VCaP (cell line): ENCODE measurements at regions not wholly inside any gene's neighbourhood (a gene's known extent, or its start where the extent isn't known, plus 50 kb on each side); places are given as distances from the start of the nearest gene placed in this dataset.

ENCODE experiments used
- H3K27ac ChIP-seq: fragments of 450-650 bp; 2 replicates; pipeline ENCODE4 v1.5.1; 2017
- TF ChIP-seq, protein P1 (sequence below): fragments of 450-650 bp; conservative IDR thresholded peaks from 2 replicates; pipeline ENCODE4 v1.5.1; 2017; ENCODE audit warnings: mild to moderate bottlenecking, moderate library complexity

DNA sequence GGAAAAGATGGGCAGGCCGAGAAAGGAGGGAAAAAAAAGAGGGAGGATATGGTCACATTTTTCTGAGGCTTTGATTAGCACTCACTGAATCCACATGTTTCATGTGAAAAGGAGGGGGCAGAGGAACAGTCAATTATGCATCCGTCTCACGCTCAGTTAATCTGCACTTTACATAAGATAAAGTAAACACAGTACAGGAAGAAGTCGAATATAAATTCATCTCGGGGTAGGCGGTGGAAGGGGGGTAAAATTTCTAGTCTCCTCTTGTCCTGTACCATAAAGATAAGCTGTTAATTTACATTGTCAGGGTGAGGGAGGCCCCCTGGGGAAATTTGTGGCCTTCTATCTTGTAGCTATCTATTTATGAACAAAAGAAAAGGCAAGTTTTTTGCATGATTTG, 73.1 kb upstream of the CES5A start:
- TF ChIP-seq, protein P1, sequence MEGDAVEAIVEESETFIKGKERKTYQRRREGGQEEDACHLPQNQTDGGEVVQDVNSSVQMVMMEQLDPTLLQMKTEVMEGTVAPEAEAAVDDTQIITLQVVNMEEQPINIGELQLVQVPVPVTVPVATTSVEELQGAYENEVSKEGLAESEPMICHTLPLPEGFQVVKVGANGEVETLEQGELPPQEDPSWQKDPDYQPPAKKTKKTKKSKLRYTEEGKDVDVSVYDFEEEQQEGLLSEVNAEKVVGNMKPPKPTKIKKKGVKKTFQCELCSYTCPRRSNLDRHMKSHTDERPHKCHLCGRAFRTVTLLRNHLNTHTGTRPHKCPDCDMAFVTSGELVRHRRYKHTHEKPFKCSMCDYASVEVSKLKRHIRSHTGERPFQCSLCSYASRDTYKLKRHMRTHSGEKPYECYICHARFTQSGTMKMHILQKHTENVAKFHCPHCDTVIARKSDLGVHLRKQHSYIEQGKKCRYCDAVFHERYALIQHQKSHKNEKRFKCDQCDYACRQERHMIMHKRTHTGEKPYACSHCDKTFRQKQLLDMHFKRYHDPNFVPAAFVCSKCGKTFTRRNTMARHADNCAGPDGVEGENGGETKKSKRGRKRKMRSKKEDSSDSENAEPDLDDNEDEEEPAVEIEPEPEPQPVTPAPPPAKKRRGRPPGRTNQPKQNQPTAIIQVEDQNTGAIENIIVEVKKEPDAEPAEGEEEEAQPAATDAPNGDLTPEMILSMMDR: no peak
- H3K27ac ChIP-seq: no peak overlapping the region

DNA sequence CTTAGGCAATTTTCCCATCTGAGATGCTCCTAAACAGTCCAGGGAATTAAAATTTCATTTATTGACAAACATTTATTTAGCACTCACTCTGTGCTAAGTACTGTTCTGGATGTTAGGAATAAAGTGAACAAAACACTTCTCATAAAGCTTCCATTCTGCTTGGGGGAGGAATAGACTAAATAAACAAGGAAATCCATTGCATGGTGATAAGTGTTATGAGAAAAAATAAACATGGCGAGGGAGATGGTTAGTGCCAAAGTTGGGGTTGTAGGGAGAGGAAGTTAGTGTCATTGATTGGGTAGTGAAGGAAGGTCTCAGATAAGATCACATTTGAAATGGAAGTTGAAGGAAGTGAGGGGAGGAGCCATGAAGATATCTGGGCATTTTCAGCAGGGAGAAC, 72.2 kb upstream of the CES5A start:
- H3K27ac ChIP-seq: no peak overlapping the region
- TF ChIP-seq, protein P1: no peak

DNA sequence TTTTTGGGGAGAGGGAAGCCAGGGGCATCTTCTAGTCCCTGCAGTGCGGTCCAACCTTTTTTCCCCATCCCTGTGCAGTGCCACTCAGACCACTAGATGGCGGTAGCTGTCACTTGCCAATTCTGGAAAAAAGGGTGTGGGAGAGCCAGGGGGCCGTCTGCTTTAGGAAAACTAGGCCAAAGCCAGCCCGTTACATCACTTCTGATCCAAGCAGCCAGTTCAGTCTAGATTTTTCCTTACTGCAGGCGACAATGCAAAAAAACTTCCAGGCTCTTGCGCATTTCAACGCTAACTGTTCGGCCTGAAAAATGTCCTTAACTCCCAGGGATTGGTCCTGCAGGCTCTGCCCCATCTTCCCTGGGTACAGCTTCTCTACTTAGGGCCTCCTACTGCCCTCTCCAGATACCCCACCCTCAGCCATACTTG, 69.2 kb upstream of the CES5A start:
- TF ChIP-seq, protein P1: peak; percentile 88
- no peak overlapping the region for H3K27ac ChIP-seq

DNA sequence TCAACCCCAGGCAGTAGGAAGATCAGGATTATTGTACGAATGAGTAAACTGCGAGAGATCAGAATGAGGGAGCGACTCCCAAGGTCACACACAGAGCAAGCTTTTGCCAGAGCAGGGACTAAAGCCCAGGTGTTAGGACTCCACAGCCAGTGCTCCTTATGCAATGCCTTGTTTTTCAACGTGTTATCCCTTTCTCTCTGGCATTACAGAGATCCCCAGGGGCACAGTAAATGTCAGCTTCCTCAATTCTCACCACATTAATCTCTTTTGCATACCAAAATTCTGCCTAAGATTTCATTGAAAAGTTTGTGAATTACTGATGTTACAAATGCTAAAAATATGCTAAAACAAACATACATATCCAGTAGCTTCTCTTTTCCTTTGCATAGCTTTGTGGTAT, 68.1 kb upstream of the CES5A start:
- no peak overlapping the region for H3K27ac ChIP-seq
- TF ChIP-seq, protein P1: no peak

DNA sequence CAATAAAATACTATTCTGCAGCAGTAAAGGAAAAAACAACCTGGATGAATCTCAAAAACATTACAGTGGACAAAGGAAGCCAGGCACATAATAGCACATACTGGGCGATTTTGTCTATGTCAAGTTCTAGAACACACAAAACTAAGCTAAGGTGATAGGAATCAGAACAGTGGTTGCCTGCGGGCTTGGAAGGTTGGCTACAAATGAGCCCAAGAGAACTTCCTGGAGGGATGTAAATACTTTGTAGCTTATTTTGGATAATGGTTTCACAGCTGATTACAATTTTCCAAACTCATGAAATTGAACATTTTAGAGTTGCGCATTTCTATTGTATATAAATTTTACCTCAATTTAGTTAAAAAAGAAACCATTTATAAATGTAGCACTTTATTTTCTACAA, 67.6 kb upstream of the CES5A start:
- no peak overlapping the region for H3K27ac ChIP-seq
- TF ChIP-seq, protein P1: no peak

DNA sequence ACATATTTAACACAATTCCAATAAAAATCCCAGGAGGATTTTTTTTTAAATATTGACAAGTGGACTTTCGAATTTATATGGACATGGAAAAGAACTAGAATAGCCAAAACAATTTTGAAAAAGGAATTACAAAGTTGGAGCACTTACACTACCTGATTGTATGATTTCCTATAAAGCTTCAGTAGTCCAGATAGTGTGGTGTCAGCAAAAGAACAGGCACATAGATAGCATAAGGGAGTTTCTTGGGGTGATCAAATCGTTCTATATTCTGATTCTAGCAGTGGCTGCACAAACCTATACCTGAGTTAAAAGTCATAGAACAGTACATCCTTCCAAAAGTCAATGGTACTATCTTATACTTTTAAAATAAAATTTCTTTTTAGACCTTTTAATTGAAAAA, 66.4 kb upstream of the CES5A start:
- TF ChIP-seq, protein P1: no peak
- no peak overlapping the region for H3K27ac ChIP-seq

DNA sequence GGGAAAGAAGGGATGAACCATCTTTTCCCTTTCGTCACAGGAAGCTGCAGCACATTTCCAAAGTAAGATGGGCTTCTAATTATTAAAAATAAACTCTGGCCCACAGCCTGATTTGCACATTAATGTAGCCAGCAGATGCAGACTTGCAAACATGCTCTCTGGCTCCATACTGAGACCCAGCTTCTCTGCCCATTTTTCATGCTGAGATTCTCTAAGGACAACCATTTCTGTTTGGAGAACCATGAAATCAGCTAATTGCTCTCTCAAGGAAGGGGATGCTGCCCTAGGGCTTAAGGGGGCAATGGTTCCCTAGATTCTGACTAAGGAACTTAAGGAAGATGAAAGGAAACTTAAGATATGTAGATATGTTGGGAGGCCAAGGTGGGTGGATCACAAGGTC, 63.0 kb upstream of the CES5A start:
- TF ChIP-seq, protein P1: no peak
- no peak overlapping the region for H3K27ac ChIP-seq

DNA sequence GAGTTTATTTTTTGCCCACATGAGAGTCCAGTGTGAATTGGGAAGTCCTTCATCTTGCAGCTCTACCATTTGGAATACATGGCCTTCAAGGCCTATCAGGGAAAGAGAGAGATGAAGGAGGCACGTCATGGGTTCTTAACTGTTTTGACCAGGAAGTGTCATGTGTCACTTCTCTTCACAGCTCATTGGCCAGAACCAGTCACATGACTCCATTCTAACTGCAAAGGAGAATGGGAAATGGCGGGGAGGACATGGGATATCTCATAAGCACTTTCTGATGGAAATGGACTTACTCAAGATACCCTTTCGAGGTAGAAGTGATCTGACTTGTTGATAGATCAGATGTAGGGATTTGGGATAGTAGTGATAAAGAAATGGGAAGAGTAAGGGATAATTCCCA, 57.9 kb upstream of the CES5A start:
- H3K27ac ChIP-seq: no peak overlapping the region
- TF ChIP-seq, protein P1: no peak
